ENCODE measurements at regions not wholly inside any gene's neighbourhood (a gene's known extent, or its start where the extent isn't known, plus 50 kb on each side); places are given as distances from the start of the nearest gene placed in this dataset.

GRCh38 chr2:237016121-237016915, 69.4 kb upstream of the COPS8 start:
- TF ChIP-seq CEBPB (IDR thresholded peaks at IDR 0.05) = no peak
- TF ChIP-seq YY1 (IDR thresholded peaks at IDR 0.05; ENCODE audit: low read depth) = no peak
- no peak for TF ChIP-seq REST (IDR thresholded peaks at IDR 0.05; ENCODE audit: low read depth)
- TF ChIP-seq MAX (IDR thresholded peaks at IDR 0.05) = no peak
- no peak for TF ChIP-seq EGR1 (IDR thresholded peaks at IDR 0.05)
- no peak for TF ChIP-seq TAF1 (IDR thresholded peaks at IDR 0.05; ENCODE audit: low read depth)
- TF ChIP-seq NFIC (IDR thresholded peaks at IDR 0.05) = no peak
- TF ChIP-seq EP300 (IDR thresholded peaks at IDR 0.05; ENCODE audit: borderline replicate concordance) = no peak
- no peak for TF ChIP-seq TEAD4 (IDR thresholded peaks at IDR 0.05)
- no peak for TF ChIP-seq FOXM1 (IDR thresholded peaks at IDR 0.05; ENCODE audit: borderline replicate concordance, low read depth)
- no peak for TF ChIP-seq TCF12 (IDR thresholded peaks at IDR 0.05; ENCODE audit: low read depth)

Measured in Ishikawa (cell line).